Mesenchymal stem cell (in vitro differentiated cells and primary cell): ENCODE measurements at regions not wholly inside any gene's neighbourhood (a gene's known extent, or its start where the extent isn't known, plus 50 kb on each side); places are given as distances from the start of the nearest gene placed in this dataset.

Experiments
- DNase-seq: peaks from one replicate; pipeline ENCODE4 v3.0.0-alpha.2; 2013
- H2AFZ ChIP-seq: one replicate; pipeline ENCODE4 v1.6.1; 2013; ENCODE audit warnings: low read depth, mild to moderate bottlenecking, control low read depth, inconsistent platforms, low read length, moderate library complexity
- H2AK5ac ChIP-seq: 2 replicates; pipeline ENCODE4 v1.6.1; 2013; ENCODE audit warnings: low read length, moderate library complexity, mild to moderate bottlenecking, inconsistent platforms; ENCODE audit not compliant: severe bottlenecking
- H2BK120ac ChIP-seq: one replicate; pipeline ENCODE4 v1.6.1; 2013; ENCODE audit warnings: low read depth, mild to moderate bottlenecking, inconsistent platforms, low read length, moderate library complexity
- H2BK12ac ChIP-seq, 2 experiments: one replicate each; pipeline ENCODE4 v1.6.1; 2013; ENCODE audit warnings: inconsistent platforms in 2 of 2, low read length in 2 of 2, mild to moderate bottlenecking in 2 of 2, moderate library complexity in 2 of 2, control low read depth in 1 of 2
- H2BK15ac ChIP-seq: one replicate; pipeline ENCODE4 v1.6.1; 2013; ENCODE audit warnings: mild to moderate bottlenecking, low read depth, inconsistent platforms; ENCODE audit not compliant: poor library complexity, severe bottlenecking
- H2BK5ac ChIP-seq: 2 replicates; pipeline ENCODE4 v1.6.1; 2013; ENCODE audit warnings: low read depth, mild to moderate bottlenecking, low read length, control low read depth, inconsistent platforms; ENCODE audit not compliant: poor library complexity, severe bottlenecking
- H3K14ac ChIP-seq, 2 experiments: one replicate each; pipeline ENCODE4 v1.6.1; 2013; ENCODE audit warnings: inconsistent platforms in 2 of 2, low read length in 2 of 2, control low read depth in 1 of 2, mild to moderate bottlenecking in 1 of 2, moderate library complexity in 1 of 2
- H3K18ac ChIP-seq, 2 experiments: one replicate each; pipeline ENCODE4 v1.6.1; 2013; ENCODE audit warnings: inconsistent platforms in 2 of 2, low read length in 2 of 2, control low read depth in 1 of 2, low read depth in 1 of 2, mild to moderate bottlenecking in 1 of 2
- H3K23ac ChIP-seq, 2 experiments: one replicate each; pipeline ENCODE4 v1.6.1; 2013; ENCODE audit warnings: inconsistent platforms in 2 of 2, low read length in 2 of 2, mild to moderate bottlenecking in 2 of 2, moderate library complexity in 2 of 2, control low read depth in 1 of 2
- H3K27ac ChIP-seq: 2 replicates; pipeline ENCODE4 v1.5.1; 2013; ENCODE audit warnings: mild to moderate bottlenecking, moderate library complexity, low read length, control low read depth, inconsistent platforms; ENCODE audit not compliant: poor library complexity, severe bottlenecking
- H3K27me3 ChIP-seq, 2 experiments: 2 replicates each; pipeline versions ENCODE4 v1.6.1 to v1.7.0; 2013; ENCODE audit warnings: low read length in 2 of 2, mild to moderate bottlenecking in 2 of 2, moderate library complexity in 2 of 2, control low read depth in 1 of 2, inconsistent platforms in 1 of 2; ENCODE audit not compliant: control insufficient read depth in 1 of 2, insufficient read depth in 1 of 2
- H3K36me3 ChIP-seq, 2 experiments: 2 replicates each; pipeline versions ENCODE4 v1.6.1 to v1.7.0; 2013; ENCODE audit warnings: low read length in 2 of 2, control low read depth in 1 of 2, inconsistent platforms in 1 of 2, low read depth in 1 of 2, mild to moderate bottlenecking in 1 of 2; ENCODE audit not compliant: insufficient read depth in 2 of 2, control insufficient read depth in 1 of 2
- H3K4ac ChIP-seq, 2 experiments: one replicate each; pipeline ENCODE4 v1.6.1; 2013; ENCODE audit warnings: inconsistent platforms in 2 of 2, low read length in 2 of 2, mild to moderate bottlenecking in 2 of 2, moderate library complexity in 2 of 2, control low read depth in 1 of 2, low read depth in 1 of 2
- H3K4me1 ChIP-seq: 2 replicates; pipeline ENCODE4 v1.6.1; 2013; ENCODE audit warnings: low read depth, low read length, control low read depth; ENCODE audit not compliant: control insufficient read depth, insufficient read depth
- H3K4me2 ChIP-seq: 2 replicates; pipeline ENCODE4 v1.6.1; 2013; ENCODE audit warnings: low read length, mild to moderate bottlenecking, inconsistent platforms; ENCODE audit not compliant: poor library complexity, severe bottlenecking
- H3K4me3 ChIP-seq, 2 experiments: 2 replicates each; pipeline versions ENCODE4 v1.5.1 to v1.7.0; 2013; ENCODE audit warnings: low read length in 2 of 2, mild to moderate bottlenecking in 2 of 2, control low read depth in 1 of 2, low read depth in 1 of 2; ENCODE audit not compliant: insufficient read depth in 1 of 2
- H3K79me1 ChIP-seq: replicated peaks from 2 replicates; pipeline ENCODE4 v1.6.1; 2013; ENCODE audit warnings: mild to moderate bottlenecking, control low read depth, low read length, inconsistent platforms; ENCODE audit not compliant: poor library complexity, severe bottlenecking
- H3K9ac ChIP-seq: 2 replicates; pipeline ENCODE4 v1.7.0; 2013; ENCODE audit warnings: mild to moderate bottlenecking, low read length, moderate library complexity
- H3K9me3 ChIP-seq: 2 replicates; pipeline ENCODE4 v1.7.0; 2013; ENCODE audit warnings: mild to moderate bottlenecking, low read length; ENCODE audit not compliant: control insufficient read depth
- H4K8ac ChIP-seq: one replicate; pipeline ENCODE4 v1.6.1; 2013; ENCODE audit warnings: inconsistent platforms, mild to moderate bottlenecking, low read length, moderate library complexity
- H4K91ac ChIP-seq: one replicate; pipeline ENCODE4 v1.6.1; 2013; ENCODE audit warnings: mild to moderate bottlenecking, low read length, inconsistent platforms
- WGBS: methylation state at CpG from one replicate; pipeline ENCODE4 v1.1.7; 2013; ENCODE audit warnings: mixed read lengths; 5-methylcytosine and 5-hydroxymethylcytosine counted together

GRCh38 chr2:143899987-143900386 lies 619.9 kb downstream of the ZEB2 start:
- no peak overlapping the region for H2BK15ac ChIP-seq
- H3K9me3 ChIP-seq, result no peaks in the 10 kb centered on the region
- no peak overlapping the region for H2AK5ac ChIP-seq
- no peak overlapping the region for H4K8ac ChIP-seq
- no peak overlapping the region for H3K4ac ChIP-seq
- DNase-seq, result no peak
- H3K18ac ChIP-seq, result no peak overlapping the region
- WGBS, result 97% methylated on average over 4 of the region's 4 CpGs
- no peaks in the 10 kb centered on the region for H3K27me3 ChIP-seq
- no peak overlapping the region for H3K4me3 ChIP-seq
- no peak overlapping the region for H2BK120ac ChIP-seq
- no peak overlapping the region for H2AFZ ChIP-seq
- H2BK12ac ChIP-seq, result no peak overlapping the region
- H2BK5ac ChIP-seq, result no peak overlapping the region
- no peak overlapping the region for H4K91ac ChIP-seq
- H3K79me1 ChIP-seq, result no peaks in the 10 kb centered on the region
- no peak overlapping the region for H3K27ac ChIP-seq
- no peak overlapping the region for H3K4me2 ChIP-seq
- no peak overlapping the region for H3K9ac ChIP-seq
- peaks cover 2% of the 10 kb centered on the region for H3K4me1 ChIP-seq
- H3K23ac ChIP-seq, result no peak overlapping the region
- no peaks in the 10 kb centered on the region for H3K36me3 ChIP-seq
- H3K14ac ChIP-seq, result no peak overlapping the region

- H3K4me2 ChIP-seq, result no peak overlapping the region
- H2AK5ac ChIP-seq, result no peak overlapping the region
- DNase-seq, result no peak
Observed at GRCh38 chr2:143893371-143893770, 626.5 kb downstream of the ZEB2 start.

GRCh38 chr2:143891879-143892308 lies 628.0 kb downstream of the ZEB2 start:
- Histone ChIP-seq H4K91ac (no peak overlapping the region), H3K4me1 (no peaks in the 10 kb centered on the region), H2BK5ac (no peak overlapping the region), H3K9me3 (no peaks in the 10 kb centered on the region), H3K9ac (no peak overlapping the region), H3K14ac (no peak overlapping the region), H3K79me1 (no peaks in the 10 kb centered on the region), H2AK5ac (no peak overlapping the region), H3K4ac (no peak overlapping the region), H3K18ac (no peak overlapping the region), H4K8ac (no peak overlapping the region), H3K27me3 (no peaks in the 10 kb centered on the region), H3K4me2 (no peak overlapping the region), H2BK15ac (no peak overlapping the region), H3K23ac (no peak overlapping the region), H2BK120ac (no peak overlapping the region), H2BK12ac (no peak overlapping the region), H3K4me3 (no peak overlapping the region), H3K27ac (no peak overlapping the region), H2AFZ (no peak overlapping the region), H3K36me3 (no peaks in the 10 kb centered on the region)
- no peak for DNase-seq
- WGBS, result 63% methylated on average over 6 of the region's 7 CpGs

More at GRCh38 chr2:143893371-143893770, 626.5 kb downstream of the ZEB2 start:
- H3K9ac ChIP-seq, result no peak overlapping the region
- 68% methylated on average over 3 of the region's 3 CpGs for WGBS
- H2AFZ ChIP-seq, result no peak overlapping the region
- no peaks in the 10 kb centered on the region for H3K36me3 ChIP-seq
- no peak overlapping the region for H2BK15ac ChIP-seq
- H2BK12ac ChIP-seq, result no peak overlapping the region
- no peaks in the 10 kb centered on the region for H3K79me1 ChIP-seq
- H3K9me3 ChIP-seq, result no peaks in the 10 kb centered on the region
- no peak overlapping the region for H3K4ac ChIP-seq
- no peak overlapping the region for H3K4me3 ChIP-seq
- H4K91ac ChIP-seq, result no peak overlapping the region
- H3K27ac ChIP-seq, result no peak overlapping the region
- H3K18ac ChIP-seq, result no peak overlapping the region
- no peak overlapping the region for H4K8ac ChIP-seq
- H3K23ac ChIP-seq, result no peak overlapping the region
- no peaks in the 10 kb centered on the region for H3K27me3 ChIP-seq
- H2BK5ac ChIP-seq, result no peak overlapping the region
- no peak overlapping the region for H3K14ac ChIP-seq
- H3K4me1 ChIP-seq, result no peaks in the 10 kb centered on the region
- H2BK120ac ChIP-seq, result no peak overlapping the region

GRCh38 chr2:143890798-143891197 lies 629.1 kb downstream of the ZEB2 start:
- no peak overlapping the region for H3K4ac ChIP-seq
- no peaks in the 10 kb centered on the region for H3K79me1 ChIP-seq
- H2AFZ ChIP-seq, result no peak overlapping the region
- no peaks in the 10 kb centered on the region for H3K9me3 ChIP-seq
- 82% methylated on average over 3 of the region's 3 CpGs for WGBS
- H2BK15ac ChIP-seq, result no peak overlapping the region
- no peak overlapping the region for H3K18ac ChIP-seq
- H2BK12ac ChIP-seq, result no peak overlapping the region
- H3K27ac ChIP-seq, result no peak overlapping the region
- H2BK5ac ChIP-seq, result no peak overlapping the region
- no peaks in the 10 kb centered on the region for H3K4me1 ChIP-seq
- H4K91ac ChIP-seq, result no peak overlapping the region
- H2BK120ac ChIP-seq, result no peak overlapping the region
- H3K36me3 ChIP-seq, result no peaks in the 10 kb centered on the region
- no peak for DNase-seq
- H2AK5ac ChIP-seq, result no peak overlapping the region
- H4K8ac ChIP-seq, result no peak overlapping the region
- no peak overlapping the region for H3K14ac ChIP-seq
- H3K4me3 ChIP-seq, result no peak overlapping the region
- H3K27me3 ChIP-seq, result no peaks in the 10 kb centered on the region
- no peak overlapping the region for H3K4me2 ChIP-seq
- no peak overlapping the region for H3K9ac ChIP-seq
- H3K23ac ChIP-seq, result no peak overlapping the region
